MG63 (cell line): ENCODE measurements at regions not wholly inside any gene's neighbourhood (a gene's known extent, or its start where the extent isn't known, plus 50 kb on each side); places are given as distances from the start of the nearest gene placed in this dataset.
A peak's percentile ranks its signal among the peaks of the same experiment; 100 is the strongest.

Experiments
- DNase-seq: peaks from one replicate; pipeline ENCODE4 v3.0.0-alpha.2; 2020
- H3K27me3 ChIP-seq: fragments of 250-450 bp; sonication (Bioruptor Pico); 2 replicates; pipeline ENCODE4 v1.5.1; 2020; ENCODE audit warnings: mild to moderate bottlenecking, moderate library complexity
- H3K36me3 ChIP-seq: fragments of 250-450 bp; sonication (Bioruptor Pico); 2 replicates; pipeline ENCODE4 v1.5.1; 2020; ENCODE audit warnings: mild to moderate bottlenecking, moderate library complexity
- H3K4me3 ChIP-seq: fragments of 250-450 bp; sonication (Bioruptor Pico); 2 replicates; pipeline ENCODE4 v1.5.1; 2020; ENCODE audit warnings: mild to moderate bottlenecking, moderate library complexity
- H3K9me3 ChIP-seq: fragments of 250-450 bp; sonication (Bioruptor Pico); 2 replicates; pipeline ENCODE4 v1.5.1; 2020; ENCODE audit warnings: mild to moderate bottlenecking, moderate library complexity

DNA sequence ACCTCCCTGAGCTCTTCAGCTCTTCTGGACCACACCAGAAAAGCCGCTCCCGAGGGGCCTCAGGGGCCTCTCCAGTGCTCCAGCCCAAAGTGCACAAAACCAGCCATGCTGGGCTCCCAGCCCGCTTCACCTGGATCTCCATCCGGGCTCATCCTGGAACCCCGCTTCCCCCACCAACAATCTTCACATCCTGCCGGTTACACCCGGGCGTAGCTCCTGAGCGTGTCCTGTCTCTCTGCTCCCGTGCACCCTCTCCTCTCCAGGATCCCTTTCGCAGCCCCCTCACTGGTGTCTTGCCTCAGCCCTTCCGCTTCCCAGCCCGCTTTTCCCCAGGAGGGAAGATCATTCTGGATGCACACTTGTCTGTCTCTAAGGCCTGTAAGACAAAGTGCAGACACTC is 123.7 kb upstream of the GLI2 start:
- Histone ChIP-seq H3K27me3 (no peaks in the 10 kb centered on the region), H3K9me3 (no peaks in the 10 kb centered on the region), H3K36me3 (no peaks in the 10 kb centered on the region), H3K4me3 (no peak overlapping the region)
- DNase-seq = no peak

- H3K36me3 ChIP-seq = no peaks in the 10 kb centered on the region
- H3K9me3 ChIP-seq = no peaks in the 10 kb centered on the region
- DNase-seq = no peak
- H3K27me3 ChIP-seq = no peaks in the 10 kb centered on the region
- no peak overlapping the region for H3K4me3 ChIP-seq
Observed at GRCh38 chr2:120612471-120612870, 123.2 kb upstream of the GLI2 start.

DNA sequence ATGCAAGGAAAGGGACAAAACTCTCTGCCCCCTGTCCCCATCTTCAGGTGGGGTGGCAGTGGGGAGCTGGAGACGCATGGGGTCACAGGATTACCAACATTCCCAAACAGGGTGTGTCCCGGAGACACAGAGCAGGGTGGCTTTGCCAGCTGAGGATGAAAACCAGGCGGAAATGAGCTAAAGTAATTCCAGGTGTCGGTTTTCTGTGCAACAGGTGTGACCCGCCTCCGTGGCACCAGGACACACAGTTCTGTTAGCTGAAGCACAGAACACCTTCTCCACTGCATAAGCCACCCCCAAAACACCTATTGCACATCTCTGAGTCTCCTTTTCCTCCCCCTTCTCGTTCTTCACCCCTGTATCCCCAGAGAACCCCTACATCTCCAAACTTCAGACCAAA is 122.7 kb upstream of the GLI2 start:
- no peak overlapping the region for H3K4me3 ChIP-seq
- H3K36me3 ChIP-seq = no peaks in the 10 kb centered on the region
- no peak for DNase-seq
- no peaks in the 10 kb centered on the region for H3K9me3 ChIP-seq
- no peaks in the 10 kb centered on the region for H3K27me3 ChIP-seq

DNA sequence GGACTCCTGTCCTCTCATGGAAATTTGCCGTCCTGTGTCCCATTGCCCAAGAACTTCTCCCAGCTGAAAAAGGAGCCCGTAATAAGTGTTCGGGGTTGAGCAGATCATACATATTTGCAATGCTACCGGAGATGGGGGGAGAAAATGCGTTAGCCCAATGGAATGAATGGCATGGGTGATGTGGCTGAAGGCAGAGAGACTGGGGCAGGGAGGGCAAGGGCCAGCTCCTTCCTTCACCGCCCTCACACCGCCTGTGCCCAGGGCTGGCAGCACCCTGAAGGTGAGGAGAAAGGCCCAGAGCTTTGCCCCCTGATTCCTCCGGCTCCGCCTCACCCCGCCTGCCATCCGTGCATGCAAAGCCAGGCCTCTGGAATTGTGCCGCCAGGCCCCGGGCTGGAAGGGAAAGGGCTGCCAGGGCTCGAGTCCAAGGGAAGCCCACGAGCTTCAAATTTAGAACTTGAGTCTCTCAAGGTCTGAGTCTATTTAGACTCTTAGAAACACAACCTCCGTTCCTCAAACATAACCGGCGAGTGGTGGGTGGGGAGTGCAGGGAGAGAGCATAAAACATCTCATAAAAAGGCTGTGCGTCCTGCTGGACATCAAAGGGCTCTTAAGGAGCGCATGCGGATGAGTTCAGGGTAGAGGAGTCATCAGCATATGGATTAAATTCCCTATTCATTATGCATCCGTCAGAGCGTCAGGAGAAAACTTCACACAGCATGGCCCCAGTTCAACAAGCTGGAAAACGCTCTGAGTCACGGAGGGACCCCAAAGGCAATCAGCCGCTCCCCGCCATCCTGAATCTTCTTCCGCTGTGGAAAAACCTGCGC is 121.7 kb upstream of the GLI2 start:
- Histone ChIP-seq H3K36me3 (no peaks in the 10 kb centered on the region), H3K9me3 (no peaks in the 10 kb centered on the region), H3K4me3 (no peak overlapping the region), H3K27me3 (no peaks in the 10 kb centered on the region)
- DNase-seq = peak; percentile 92

DNA sequence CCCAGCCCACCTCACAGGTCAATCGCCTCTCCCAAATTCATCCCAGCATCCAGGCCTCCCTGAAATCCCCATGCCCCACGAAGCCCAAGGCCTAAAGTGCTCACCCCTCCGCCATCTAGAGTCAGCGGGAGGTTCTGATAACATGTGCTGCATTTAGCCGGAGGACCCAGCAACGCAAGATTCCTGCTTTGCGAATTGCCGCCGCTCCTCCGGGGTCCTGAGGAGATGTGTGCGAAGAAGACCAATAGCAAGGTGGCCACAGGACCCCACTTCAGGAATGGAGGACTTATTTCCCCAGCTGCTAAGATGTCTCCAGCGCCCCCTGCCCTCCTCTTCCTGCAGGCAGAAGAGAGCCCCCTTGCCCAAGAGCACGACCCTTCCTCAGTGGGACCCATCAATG is 120.8 kb upstream of the GLI2 start:
- Histone ChIP-seq H3K4me3 (no peak overlapping the region), H3K27me3 (no peaks in the 10 kb centered on the region), H3K36me3 (no peaks in the 10 kb centered on the region), H3K9me3 (no peaks in the 10 kb centered on the region)
- no peak for DNase-seq

- no peaks in the 10 kb centered on the region for H3K36me3 ChIP-seq
- DNase-seq = no peak
- no peaks in the 10 kb centered on the region for H3K27me3 ChIP-seq
- no peaks in the 10 kb centered on the region for H3K9me3 ChIP-seq
- H3K4me3 ChIP-seq = no peak overlapping the region
Observed at GRCh38 chr2:120616261-120616660, 119.4 kb upstream of the GLI2 start.

GRCh38 chr2:120617055-120617454 is 118.6 kb upstream of the GLI2 start:
- Histone ChIP-seq H3K36me3 (no peaks in the 10 kb centered on the region), H3K9me3 (no peaks in the 10 kb centered on the region), H3K27me3 (no peaks in the 10 kb centered on the region), H3K4me3 (no peak overlapping the region)
- DNase-seq = peak; percentile 41

- no peaks in the 10 kb centered on the region for H3K27me3 ChIP-seq
- no peak for DNase-seq
- no peaks in the 10 kb centered on the region for H3K9me3 ChIP-seq
- H3K4me3 ChIP-seq = no peak overlapping the region
- H3K36me3 ChIP-seq = no peaks in the 10 kb centered on the region
Observed at GRCh38 chr2:120618830-120619229, 116.8 kb upstream of the GLI2 start.

GRCh38 chr2:120619579-120619978 is 116.1 kb upstream of the GLI2 start:
- Histone ChIP-seq H3K9me3 (no peaks in the 10 kb centered on the region), H3K36me3 (no peaks in the 10 kb centered on the region), H3K4me3 (no peak overlapping the region)

DNA sequence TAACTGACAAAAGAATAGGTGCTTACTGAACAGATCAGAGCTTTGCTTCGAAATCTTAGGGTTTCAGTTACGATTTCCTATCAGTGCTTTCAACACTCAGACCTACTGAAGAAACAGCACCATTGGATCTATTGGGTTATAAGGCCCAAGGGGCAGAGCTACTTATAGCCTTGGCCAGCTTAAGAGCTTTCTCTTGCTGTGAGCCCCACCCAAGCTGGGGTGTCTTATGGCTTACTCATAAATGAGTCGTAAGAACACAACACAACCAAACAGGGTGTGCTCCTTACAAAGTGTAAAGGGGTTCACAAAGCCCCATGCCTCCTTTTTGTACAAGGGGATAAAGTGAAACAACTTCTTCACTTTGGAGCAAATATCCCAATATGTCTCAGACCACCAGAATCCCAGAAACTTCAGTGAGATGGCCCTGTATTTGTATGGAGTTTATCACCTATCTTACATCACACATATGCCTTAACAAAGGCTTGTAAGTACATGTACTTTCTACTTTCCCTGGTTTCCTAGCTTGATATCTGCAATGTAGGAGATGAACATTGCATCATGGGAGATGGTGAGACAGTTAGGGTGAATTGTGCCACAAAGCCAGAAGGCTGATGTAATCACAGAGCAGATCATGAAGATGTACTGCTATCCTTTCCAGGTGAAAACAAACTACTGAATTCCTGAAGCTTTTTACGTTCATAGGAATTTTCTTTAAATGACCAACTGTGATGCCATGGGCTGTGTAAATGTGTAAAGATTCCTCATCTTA is 115.5 kb upstream of the GLI2 start:
- Histone ChIP-seq H3K9me3 (no peaks in the 10 kb centered on the region), H3K36me3 (no peaks in the 10 kb centered on the region), H3K4me3 (no peak overlapping the region), H3K27me3 (no peaks in the 10 kb centered on the region)
- DNase-seq = peak; percentile 64

More at GRCh38 chr2:120619579-120619978, 116.1 kb upstream of the GLI2 start:
- DNase-seq = no peak
- no peaks in the 10 kb centered on the region for H3K27me3 ChIP-seq

DNA sequence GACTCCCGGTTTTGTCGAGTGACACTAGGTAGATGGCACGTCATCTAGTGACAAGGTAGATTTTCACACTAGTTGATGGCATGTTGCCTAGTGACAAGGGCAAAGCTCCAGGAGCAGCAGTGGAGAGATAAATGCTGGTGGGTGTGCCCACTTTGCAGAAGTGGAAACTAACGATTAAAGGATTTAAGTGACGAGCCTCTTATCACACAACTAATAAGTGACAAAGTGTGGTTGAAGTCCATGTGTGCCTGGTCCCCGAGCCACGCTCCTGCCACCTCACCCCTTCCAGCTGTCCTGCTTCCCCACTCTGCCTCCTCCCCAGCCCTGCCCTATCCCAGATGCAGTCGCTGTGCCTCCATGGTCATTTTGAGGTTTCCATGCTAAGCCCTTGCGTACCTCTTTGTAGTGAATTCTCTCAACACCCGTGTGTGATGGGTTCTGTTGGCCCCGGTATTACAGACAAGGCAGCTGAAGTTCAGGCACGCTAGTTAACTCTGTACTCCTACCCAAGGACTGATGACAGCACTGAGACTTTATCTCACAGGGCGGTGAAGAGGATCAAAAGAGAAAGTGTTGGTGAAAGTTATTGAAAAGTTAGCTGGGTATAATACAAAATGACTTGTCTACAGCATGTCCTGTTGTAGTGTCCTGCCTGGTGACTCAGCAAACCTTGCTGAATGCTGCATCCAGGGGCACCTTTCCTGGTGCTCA is 113.4 kb upstream of the GLI2 start:
- H3K36me3 ChIP-seq = no peaks in the 10 kb centered on the region
- H3K27me3 ChIP-seq = no peaks in the 10 kb centered on the region
- no peak overlapping the region for H3K4me3 ChIP-seq
- no peaks in the 10 kb centered on the region for H3K9me3 ChIP-seq
- no peak for DNase-seq

DNA sequence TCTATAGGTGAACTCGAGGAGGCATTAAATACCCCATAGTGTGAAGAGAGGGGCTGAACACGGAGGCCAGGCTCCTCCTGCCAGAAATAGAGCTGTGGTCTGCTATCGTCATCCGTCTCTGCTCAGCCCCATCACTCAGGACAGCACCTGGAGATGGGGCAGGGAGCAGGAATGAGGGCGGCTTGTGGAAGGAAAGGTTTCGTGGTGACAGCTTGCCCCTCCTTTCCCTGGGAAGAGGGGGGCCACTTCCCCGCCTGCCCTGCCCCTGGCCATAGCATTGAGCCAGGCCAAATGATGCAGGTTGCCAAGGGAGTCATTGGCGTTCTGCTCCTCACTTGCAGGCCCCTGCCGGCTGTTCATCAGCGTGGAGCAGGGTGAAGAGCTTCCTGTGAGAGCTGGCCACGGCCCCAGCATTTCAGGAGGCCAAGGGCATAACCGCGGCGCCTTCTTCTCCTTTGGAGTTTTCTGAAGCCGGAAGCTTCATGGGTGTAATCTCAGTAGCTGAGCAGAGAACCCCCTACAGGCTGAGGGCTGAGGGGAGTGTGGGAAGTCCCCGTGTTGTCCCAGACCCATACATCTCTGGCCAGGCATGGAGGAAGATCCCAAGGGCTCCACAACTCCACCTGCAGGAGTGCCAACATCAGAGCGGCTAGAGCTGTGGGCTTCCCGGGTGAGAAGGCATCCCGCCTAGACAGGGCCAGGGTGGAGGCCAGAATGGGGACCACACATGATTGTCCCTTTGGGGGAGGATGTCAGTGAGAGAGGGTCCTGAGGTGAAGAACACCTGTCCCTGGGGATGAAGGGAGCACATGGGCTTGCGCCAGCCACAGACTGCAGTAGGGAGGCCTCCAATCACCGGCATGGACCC is 112.5 kb upstream of the GLI2 start:
- H3K27me3 ChIP-seq = no peaks in the 10 kb centered on the region
- no peak for DNase-seq
- 0 out of 2 replicates have a peak, but pooled peaks cover 2% of the 10 kb centered on the region for H3K9me3 ChIP-seq
- H3K36me3 ChIP-seq = no peaks in the 10 kb centered on the region
- H3K4me3 ChIP-seq = no peak overlapping the region

GRCh38 chr2:120624061-120624737 is 111.5 kb upstream of the GLI2 start:
- DNase-seq = no peak
- no peaks in the 10 kb centered on the region for H3K27me3 ChIP-seq
- 0 out of 2 replicates have a peak, but pooled peaks cover 2% of the 10 kb centered on the region for H3K9me3 ChIP-seq
- H3K4me3 ChIP-seq = no peak overlapping the region
- H3K36me3 ChIP-seq = no peaks in the 10 kb centered on the region

DNA sequence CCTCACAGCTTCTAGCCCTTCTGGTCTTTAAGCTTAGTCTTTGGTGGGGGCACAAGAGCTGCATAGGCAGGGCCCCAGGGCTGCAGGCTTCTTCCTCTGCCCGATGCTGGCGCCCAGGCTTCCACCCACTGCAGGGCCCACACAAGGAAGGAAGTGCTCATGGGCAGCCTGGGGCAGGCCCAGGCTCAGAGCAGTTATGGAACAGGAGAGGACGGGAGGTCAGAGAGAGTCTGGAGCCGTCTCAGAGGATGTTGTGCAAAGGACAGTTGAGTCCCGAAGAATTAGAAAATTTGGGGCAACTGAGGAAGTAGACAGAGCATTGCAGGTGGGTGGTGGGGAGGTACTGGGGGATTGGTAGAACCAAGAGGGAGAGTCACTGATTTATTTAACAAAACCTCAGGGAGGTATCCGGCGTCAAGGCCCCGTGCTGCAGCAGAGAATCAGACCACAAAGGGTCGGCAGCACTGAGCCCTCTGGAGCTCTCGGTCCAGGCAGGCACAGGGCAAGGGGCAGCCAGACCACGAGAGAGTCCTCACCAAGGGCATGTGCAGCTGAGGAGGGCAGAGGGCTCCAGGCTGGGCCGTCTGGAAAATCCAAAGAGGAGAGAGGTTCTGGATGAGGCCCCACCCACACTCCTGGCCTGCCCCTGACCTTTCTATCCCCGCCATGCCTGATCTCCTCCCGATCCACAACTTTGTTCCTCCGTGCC is 110.8 kb upstream of the GLI2 start:
- H3K27me3 ChIP-seq = no peaks in the 10 kb centered on the region
- H3K9me3 ChIP-seq = 0 out of 2 replicates have a peak, but pooled peaks cover 2% of the 10 kb centered on the region
- H3K4me3 ChIP-seq = no peak overlapping the region
- DNase-seq = no peak
- no peaks in the 10 kb centered on the region for H3K36me3 ChIP-seq

- H3K4me3 ChIP-seq = no peak overlapping the region
- DNase-seq = peak; percentile 64
- no peaks in the 10 kb centered on the region for H3K27me3 ChIP-seq
- H3K36me3 ChIP-seq = no peaks in the 10 kb centered on the region
- H3K9me3 ChIP-seq = 0 out of 2 replicates have a peak, but pooled peaks cover 2% of the 10 kb centered on the region
Observed at GRCh38 chr2:120625865-120626560, 109.7 kb upstream of the GLI2 start.
